ENCODE measurements at regions not wholly inside any gene's neighbourhood (a gene's known extent, or its start where the extent isn't known, plus 50 kb on each side); places are given as distances from the start of the nearest gene placed in this dataset.

- no peak for DNase-seq (ENCODE audit: low spot score)
- H3K4me1 Mint-ChIP-seq (ENCODE audit: unreplicated experiment): peaks cover 8% of the 10 kb centered on the region
- no peaks in the 10 kb centered on the region for H3K27me3 Mint-ChIP-seq (ENCODE audit: unreplicated experiment)
- no peaks in the 10 kb centered on the region for H3K36me3 Mint-ChIP-seq (ENCODE audit: low read depth, unreplicated experiment)
- no peaks in the 10 kb centered on the region for H3K9me3 Mint-ChIP-seq (ENCODE audit: unreplicated experiment)
- TF ChIP-seq CTCF (IDR thresholded peaks at IDR 0.05; ENCODE audit: unreplicated experiment): no peak
- no peak overlapping the region for H3K4me3 Mint-ChIP-seq (ENCODE audit: unreplicated experiment)
- H3K27ac Mint-ChIP-seq (ENCODE audit: unreplicated experiment): no peak overlapping the region
Measured at GRCh38 chr11:22510010-22510409, 115.6 kb downstream of the FANCF start.

GRCh38 chr11:22508665-22509064, 117.0 kb downstream of the FANCF start:
- TF ChIP-seq CTCF (IDR thresholded peaks at IDR 0.05; ENCODE audit: unreplicated experiment): no peak
- Mint-ChIP-seq H3K4me3 (ENCODE audit: unreplicated experiment) (no peak overlapping the region), H3K27ac (ENCODE audit: unreplicated experiment) (no peak overlapping the region), H3K4me1 (ENCODE audit: unreplicated experiment) (peaks cover 8% of the 10 kb centered on the region), H3K27me3 (ENCODE audit: unreplicated experiment) (no peaks in the 10 kb centered on the region), H3K36me3 (ENCODE audit: low read depth, unreplicated experiment) (no peaks in the 10 kb centered on the region), H3K9me3 (ENCODE audit: unreplicated experiment) (no peaks in the 10 kb centered on the region)
- DNase-seq (ENCODE audit: low spot score): no peak

GRCh38 chr11:22497474-22497873, 128.1 kb downstream of the FANCF start:
- H3K27me3 Mint-ChIP-seq (ENCODE audit: unreplicated experiment): peaks cover 1% of the 10 kb centered on the region
- H3K4me3 Mint-ChIP-seq (ENCODE audit: unreplicated experiment): no peak overlapping the region
- no peaks in the 10 kb centered on the region for H3K4me1 Mint-ChIP-seq (ENCODE audit: unreplicated experiment)
- no peak overlapping the region for H3K27ac Mint-ChIP-seq (ENCODE audit: unreplicated experiment)
- no peak for DNase-seq (ENCODE audit: low spot score)
- no peak for TF ChIP-seq CTCF (IDR thresholded peaks at IDR 0.05; ENCODE audit: unreplicated experiment)
- no peaks in the 10 kb centered on the region for H3K9me3 Mint-ChIP-seq (ENCODE audit: unreplicated experiment)
- no peaks in the 10 kb centered on the region for H3K36me3 Mint-ChIP-seq (ENCODE audit: low read depth, unreplicated experiment)

- H3K9me3 Mint-ChIP-seq (ENCODE audit: unreplicated experiment): no peaks in the 10 kb centered on the region
- no peak overlapping the region for H3K4me3 Mint-ChIP-seq (ENCODE audit: unreplicated experiment)
- H3K27me3 Mint-ChIP-seq (ENCODE audit: unreplicated experiment): no peaks in the 10 kb centered on the region
- no peak for TF ChIP-seq CTCF (IDR thresholded peaks at IDR 0.05; ENCODE audit: unreplicated experiment)
- H3K36me3 Mint-ChIP-seq (ENCODE audit: low read depth, unreplicated experiment): no peaks in the 10 kb centered on the region
- H3K4me1 Mint-ChIP-seq (ENCODE audit: unreplicated experiment): no peaks in the 10 kb centered on the region
- DNase-seq (ENCODE audit: low spot score): no peak
- no peak overlapping the region for H3K27ac Mint-ChIP-seq (ENCODE audit: unreplicated experiment)
Measured at GRCh38 chr11:22491555-22492225, 133.9 kb downstream of the FANCF start.

- DNase-seq (ENCODE audit: low spot score): no peak
- H3K4me1 Mint-ChIP-seq (ENCODE audit: unreplicated experiment): no peaks in the 10 kb centered on the region
- H3K27me3 Mint-ChIP-seq (ENCODE audit: unreplicated experiment): no peaks in the 10 kb centered on the region
- no peak overlapping the region for H3K4me3 Mint-ChIP-seq (ENCODE audit: unreplicated experiment)
- no peaks in the 10 kb centered on the region for H3K9me3 Mint-ChIP-seq (ENCODE audit: unreplicated experiment)
- H3K36me3 Mint-ChIP-seq (ENCODE audit: low read depth, unreplicated experiment): no peaks in the 10 kb centered on the region
- H3K27ac Mint-ChIP-seq (ENCODE audit: unreplicated experiment): no peak overlapping the region
- no peak for TF ChIP-seq CTCF (IDR thresholded peaks at IDR 0.05; ENCODE audit: unreplicated experiment)
Measured at GRCh38 chr11:22479971-22480720, 142.0 kb downstream of the SLC17A6 start.

Data from endothelial cell (in vitro differentiated cells).